GM19328 (cell line): ENCODE measurements at regions not wholly inside any gene's neighbourhood (a gene's known extent, or its start where the extent isn't known, plus 50 kb on each side); places are given as distances from the start of the nearest gene placed in this dataset.
"Not testable (repeated sequence)": the region's sequence is repeated elsewhere in the genome, so short reads cannot be mapped to it uniquely, and the experiment has no call there.

ENCODE experiments used
- ATAC-seq: cut with Tn5 transposase; IDR thresholded peaks from one replicate; pipeline ENCODE4 v1.9.1; 2021; ENCODE audit warnings: mild to moderate bottlenecking, moderate library complexity; ENCODE audit not compliant: unreplicated experiment

DNA sequence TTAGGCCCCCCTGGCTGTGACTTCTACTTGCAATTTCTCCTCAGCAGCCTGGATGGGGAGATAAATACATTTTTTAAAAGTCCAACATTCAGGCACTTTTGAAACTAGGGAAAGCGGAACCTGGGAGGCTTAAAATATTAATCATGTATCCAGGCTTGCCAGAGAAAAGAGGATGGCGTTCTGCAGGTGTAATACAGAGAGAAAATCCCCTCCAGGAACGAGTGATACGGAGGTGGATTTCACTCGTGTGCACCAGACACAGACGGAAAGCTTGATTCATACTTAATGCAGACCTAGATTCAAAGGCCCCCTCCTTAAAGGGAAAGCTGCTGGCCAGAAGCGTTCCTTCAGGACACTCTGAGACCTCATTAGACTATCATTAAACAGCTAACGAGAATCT, 354.0 kb upstream of the BOD1L1 start:
- no peak for ATAC-seq

DNA sequence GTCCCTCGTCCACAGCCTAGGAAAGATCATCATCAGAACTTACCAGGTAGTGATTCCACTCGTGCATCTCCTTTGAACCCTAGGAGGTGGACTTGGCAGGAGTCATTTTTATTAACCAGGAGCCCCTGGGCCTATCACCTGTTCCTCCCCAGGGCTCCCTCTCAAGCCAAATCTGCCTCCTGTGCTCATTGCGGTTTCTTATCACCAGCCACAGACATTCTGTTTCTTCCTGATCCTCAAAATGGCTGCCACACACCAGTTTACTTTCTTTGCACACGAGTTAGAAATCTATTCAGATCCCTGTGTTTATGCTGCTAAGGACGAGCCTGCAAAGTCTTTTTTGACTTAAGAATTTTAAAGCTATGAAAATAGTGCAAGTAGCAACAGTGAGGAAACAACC, 354.5 kb upstream of the BOD1L1 start:
- ATAC-seq, result no peak

DNA sequence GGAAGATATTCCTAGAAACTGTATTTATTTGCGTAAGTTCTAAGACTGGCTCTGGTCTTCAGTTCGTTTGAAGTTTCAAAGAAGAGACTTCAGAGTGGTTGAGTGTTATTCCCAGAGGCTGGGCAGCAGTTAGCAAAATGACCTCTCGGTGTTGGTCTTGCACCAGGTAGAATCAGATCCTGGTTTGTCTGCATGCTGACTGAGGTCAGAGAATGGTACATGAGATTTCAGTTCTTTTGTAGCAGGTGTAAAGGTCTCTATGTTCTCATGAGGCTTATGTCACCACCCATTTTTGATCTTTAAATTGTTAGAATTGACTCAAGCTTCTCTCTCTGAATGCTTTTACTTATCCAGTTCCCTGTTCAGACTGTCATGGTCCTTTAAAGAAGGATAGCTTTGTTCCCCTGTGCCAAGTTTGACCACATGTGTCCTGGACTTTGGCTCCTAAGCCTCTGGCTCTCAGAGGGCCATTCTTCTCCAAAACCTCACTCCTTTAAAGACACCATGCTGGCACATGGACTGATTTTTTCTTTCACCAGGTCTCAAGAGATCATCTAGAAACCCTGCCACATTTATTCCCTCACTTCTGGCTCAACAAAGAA, 355.8 kb upstream of the BOD1L1 start:
- no peak for ATAC-seq

DNA sequence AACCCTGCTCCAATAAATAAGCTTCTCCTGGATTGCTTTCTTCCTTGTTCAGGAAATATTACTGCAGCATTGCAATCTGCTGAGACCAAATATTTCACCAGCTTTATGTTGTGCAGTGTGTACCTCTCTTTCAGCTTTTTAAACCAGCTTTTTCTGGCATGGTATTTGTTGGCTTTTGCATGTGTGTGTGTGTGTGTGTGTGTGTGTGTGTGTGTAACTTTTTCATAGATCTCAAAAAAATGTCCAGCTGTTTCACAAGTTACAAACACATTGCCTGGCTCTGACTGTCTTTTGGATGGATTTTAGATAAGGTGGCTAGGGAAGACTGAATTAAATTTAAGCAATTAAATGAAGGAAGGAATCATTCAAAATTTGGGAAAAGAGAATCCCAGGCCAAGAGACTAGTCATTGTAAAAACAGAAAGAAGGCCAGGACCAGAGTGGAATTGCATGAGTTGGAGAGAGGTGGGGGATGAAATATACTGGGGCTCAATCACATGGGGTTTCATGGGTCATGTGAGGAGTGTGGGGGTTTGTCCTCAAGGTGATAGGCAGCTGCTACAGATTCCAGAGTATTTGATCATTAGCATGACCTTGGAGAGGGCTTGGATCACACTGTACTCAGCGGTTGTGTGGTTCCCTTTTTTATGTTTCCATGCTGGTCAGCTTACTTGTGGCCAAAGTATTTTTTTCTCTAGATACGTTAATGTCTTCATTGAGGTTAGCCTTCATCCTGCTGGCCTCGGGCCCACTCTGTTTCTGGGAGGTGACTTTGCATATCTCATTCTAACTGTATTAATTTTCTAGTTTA, 357.7 kb upstream of the BOD1L1 start:
- no peak for ATAC-seq

DNA sequence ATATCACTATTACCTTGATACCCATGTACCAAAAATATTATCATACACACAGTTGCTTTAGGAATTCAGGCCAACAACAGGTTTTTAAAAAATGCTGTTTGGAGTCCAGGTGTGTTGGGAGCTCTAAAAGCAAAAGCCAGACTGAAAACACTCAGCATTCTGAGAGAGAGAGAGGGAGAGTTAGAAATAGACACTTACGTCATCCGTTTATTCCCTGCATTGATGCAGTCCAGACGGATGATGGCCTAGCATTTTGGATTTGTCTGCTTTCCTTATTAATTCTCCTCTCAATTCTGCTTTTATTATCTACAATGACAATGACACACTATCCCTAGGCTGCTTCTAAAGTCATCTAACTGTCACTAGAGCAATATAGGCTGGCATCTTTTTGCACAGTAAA, 358.3 kb upstream of the BOD1L1 start:
- ATAC-seq, result no peak

DNA sequence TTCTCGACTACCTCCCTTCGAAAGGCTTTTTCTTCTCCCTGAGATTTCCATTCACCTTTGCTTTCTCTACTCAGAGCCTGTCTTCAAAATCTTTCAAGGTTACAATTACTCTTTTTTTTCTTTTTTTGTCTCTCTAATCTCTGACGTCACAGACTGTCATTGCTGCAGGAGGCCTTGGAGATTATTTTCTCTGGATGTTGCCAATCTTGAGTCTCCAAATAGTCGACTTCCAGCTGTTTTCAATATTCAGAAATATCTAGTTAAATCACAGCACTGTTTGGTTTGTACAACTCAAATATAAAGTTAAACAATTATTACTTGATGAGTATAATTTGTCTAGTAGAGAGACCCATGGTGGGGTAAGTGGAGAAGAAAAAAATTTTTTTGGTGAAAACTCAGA, 359.0 kb upstream of the BOD1L1 start:
- no peak for ATAC-seq

DNA sequence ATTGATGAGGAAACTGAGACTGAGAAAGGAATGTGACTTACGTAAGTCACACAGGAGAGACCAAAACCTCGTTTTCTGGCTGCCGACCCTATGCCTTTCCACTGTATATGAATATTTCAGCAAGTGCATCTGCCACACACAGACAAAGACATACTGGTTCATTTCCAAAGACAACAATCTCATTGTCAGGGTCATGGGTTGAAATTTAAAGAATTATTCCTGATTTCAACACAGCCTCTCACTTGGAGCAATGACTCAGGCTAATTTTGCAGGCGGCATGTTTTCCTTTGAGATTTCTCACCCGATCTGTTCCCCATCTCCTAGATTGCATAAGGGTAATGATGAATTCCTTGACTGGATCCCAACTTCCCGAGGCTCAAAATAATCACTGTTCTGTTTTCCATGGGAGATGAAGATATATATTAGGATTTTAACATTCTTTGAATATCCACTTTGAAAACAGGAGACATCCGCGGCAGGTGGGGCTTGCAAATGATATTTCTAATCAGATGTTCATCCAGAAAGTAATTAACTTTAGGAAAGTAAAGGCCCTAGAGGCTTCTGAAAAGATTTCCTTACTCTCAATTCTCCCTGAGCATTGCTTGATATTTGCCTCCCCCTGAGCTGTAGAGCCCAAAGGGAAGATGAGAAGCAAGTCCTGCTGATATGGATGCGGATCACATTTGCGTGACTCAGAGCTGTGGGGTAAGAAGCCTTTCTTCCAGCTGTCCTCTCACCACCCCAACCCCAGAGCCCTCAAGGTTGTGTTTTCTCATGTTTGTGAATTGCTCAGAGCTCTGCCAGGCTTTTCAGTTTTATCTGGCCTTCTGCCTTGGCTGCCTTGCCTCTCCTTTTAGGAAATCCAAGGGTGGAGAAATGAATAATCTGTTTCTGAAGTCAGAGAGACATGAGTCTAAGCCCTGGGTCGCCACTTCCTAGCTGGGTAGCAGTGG, 361.1 kb upstream of the BOD1L1 start:
- no peak for ATAC-seq

DNA sequence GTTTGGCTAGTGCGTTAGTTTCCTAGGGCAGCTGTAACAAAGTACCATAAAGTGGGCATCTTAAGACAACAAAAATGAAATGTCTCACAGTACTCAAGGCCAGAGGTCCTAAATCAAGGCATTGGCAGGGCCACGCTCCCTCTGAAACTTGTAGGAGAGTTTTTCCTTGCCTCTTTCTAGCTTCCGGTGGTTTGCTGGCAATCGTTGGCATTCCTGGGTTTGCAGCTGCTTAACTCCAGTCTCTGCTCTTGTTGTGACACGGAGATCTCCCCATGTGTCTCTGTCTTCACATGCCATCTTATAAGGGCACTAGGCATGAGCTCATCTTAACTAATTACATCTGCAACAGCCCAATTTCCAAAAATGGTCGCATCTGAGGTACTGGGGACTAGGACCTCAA, 362.0 kb upstream of the BOD1L1 start:
- ATAC-seq, result no peak

DNA sequence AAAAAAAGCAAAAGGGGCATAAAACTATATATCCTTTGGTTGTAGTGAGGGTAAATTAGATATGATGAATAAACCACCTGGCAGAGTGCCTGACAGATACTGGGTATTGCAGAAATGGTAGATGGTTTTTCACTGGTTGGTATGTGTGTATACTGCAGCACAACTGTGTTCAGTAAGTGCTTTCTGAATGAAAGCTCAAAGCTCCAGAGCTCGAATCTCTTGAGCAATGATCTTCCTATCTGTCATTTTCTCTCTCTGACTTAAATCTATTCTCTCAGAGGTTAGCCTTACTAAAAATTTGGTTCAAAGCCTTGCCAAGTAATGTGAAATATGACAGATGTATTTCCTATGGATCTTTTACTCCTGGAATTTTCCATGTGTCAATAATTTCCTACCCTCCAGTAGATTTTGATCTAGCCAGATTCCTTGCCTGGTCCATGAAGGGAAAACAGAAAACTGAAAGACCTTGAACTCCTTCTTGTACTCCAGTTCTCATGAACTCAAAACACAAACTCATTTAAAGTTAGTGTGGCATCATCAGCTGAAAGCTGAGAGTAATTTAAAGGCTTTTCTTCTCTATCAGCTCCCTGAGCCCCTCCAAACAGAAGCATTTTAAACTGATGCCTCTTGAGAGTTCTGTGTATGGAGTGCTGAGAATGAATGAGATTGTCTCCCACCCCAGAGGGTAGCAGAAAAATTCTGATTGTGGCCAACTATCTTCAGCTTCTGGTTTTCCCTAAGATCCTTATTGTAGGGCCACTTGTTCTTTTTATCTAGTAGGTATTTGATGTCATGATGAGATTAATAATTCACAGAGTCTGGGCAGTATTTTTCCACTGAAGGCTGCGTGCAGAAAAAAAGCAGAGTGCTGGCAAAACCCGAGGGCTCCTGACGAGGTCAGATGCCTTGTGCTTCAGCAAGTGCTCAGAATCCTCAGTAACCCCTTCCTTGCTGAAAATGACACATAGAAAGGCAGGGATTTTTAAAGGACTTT, 363.4 kb upstream of the BOD1L1 start:
- no peak for ATAC-seq

DNA sequence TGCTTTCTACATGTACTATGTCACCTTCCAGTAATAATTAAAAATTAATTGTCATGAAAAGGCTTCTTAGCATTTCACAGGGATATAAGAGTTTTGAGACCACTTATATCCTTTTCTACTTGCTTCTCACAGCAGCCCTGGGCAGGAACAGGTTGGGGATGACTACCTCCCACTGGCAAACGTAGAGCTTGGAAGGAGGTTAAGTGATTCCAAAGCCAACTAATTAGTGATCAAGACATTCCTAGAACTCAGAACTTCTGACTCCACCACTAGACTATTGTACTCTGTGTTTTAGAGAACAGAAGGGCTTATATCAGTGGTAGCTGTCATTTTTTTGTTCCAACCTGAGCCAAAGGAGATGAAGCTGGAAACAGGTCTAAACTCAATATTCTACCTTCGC, 364.5 kb upstream of the BOD1L1 start:
- ATAC-seq, result no peak

DNA sequence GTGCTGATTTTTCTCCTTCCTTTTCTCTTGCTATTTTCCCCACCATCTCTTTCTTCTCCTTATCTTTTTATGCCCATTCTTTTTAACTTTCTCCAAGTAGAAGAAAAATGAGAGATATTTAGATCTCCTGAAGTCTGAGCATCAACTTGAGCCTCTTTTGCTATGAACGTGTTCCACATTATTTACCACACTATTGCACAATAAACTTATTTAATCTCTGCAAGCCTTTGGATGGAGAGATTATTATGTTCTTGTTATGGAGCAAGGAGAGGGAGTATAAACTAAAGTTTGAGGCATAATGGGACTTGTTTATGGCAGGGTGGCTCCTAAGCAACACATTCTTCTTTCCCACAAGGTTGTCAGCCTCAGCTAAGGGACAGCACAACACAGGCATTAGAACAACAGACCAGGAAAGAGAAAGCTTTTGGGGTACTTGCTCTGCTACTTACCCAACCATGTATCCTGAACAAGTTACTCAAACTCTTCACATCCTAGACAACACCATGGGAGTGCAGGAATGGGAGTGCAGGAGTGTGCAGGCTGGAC, 365.5 kb upstream of the BOD1L1 start:
- ATAC-seq, result no peak

DNA sequence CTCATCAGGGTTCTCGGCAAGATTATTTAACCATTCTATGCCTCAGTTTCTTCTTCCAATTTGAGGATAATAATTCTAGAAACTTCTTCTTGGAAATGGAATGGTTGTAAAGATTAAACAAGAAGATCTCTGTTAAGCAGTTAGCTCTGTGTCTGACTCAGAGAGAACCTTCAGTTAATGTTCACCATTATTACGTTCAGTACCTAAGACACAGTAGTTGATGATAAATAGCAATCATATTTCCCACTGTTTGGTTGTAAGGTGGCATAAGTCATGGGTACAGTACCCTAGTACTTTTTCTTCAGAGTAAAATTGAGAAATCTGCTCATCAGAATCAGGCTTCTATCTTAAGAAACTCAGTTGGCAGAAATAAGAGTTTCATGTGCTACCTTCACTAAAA, 366.5 kb upstream of the BOD1L1 start:
- ATAC-seq, result no peak

DNA sequence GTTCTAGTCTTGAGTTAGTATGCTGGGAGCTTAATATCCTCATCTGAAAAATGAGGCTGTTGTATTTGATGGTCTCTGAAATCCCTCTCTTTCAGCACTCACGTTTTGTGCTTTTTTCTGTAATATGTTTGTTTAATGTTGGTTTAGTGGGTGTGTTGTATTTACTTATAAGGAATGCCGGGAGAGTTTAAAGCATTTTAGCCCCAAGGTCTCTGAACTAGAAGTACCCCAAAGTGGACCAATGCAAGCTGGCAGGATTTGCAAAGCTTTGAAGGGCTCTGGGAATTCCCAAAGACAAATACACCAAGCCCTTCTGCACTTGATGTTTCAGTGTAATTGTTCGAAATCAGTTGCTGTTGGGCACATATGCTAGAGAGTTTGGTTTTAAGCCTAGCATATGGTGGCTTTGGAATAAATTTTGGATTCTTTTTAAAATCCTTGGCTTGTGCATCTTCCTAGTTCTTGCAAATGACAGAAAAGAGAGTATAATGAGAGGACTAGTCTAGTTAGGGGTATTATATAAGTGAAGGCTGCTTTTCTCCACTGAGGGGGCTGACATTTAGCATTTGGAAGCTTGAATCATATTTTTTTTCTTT, 371.4 kb upstream of the BOD1L1 start:
- ATAC-seq, result no peak

DNA sequence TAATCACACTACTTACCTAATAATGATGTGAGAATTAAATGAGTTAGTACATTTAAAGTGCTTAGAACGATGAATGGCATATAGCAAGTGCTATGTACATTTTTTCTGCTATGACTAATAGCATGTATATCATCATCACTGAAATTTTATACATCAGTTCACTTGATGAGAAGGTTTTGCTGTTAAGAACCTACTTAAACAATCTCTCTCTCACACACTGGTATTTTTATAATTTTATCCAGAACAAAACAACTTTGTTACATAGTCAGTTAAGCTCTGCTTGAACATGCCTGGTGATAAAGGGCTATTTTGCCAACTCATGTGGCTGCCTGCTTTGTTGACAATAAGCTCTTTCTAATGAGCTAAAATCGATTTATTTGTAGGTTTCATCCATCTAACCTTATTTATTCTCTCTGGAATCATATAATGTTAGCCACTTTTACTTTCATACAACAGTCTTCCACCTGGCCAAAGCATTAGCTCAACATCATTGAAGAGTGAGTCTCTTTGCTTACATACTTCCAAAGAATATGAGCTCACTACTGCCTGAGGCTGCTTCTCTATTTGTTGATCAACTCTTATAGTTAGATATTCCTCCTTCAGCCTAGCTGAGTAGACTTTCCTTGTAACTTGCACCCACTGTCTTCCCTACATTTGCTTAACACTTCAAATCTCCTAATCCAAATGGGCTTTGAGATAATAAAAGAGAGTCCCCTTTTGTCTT, 372.7 kb upstream of the BOD1L1 start:
- ATAC-seq, result no peak

DNA sequence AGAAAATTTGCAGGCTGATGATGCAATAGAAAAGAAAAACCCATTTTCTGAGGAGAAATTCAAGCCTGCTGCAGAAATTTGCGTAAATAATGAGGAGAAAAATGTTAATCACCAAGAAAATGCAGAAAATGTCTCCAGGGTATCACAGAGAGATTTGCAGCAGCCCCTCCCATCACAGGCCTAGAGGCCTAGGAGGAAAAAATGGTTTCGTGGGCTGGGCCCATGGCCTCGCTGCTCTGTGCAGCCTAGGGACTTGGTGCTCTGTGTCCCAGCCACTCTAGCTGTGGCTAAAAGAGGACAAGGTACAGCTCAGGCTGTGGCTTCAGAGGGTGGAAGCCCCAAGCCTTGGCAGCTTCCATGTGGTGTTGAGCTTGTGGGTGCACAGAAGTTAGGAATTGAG, 374.8 kb upstream of the BOD1L1 start:
- ATAC-seq, result not testable (repeated sequence)

DNA sequence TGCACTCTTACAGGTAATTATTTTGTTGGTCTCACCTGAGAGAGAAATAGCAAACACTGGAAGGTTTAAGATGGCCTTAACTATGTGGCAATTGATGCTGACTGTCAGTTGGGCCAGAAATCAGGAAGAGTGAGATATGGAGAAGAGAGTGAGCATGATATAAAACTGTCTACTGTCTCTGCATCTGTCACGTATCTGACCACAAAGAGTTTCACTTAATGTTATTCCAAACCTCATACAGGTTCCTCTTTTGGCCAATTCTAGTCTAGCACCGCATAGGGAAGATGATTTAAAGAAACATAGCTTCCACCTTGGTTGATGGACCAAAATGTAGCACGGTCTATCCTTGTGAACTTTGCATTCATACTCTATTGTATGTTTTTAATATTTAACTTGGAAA, 381.0 kb upstream of the BOD1L1 start:
- ATAC-seq, result no peak

DNA sequence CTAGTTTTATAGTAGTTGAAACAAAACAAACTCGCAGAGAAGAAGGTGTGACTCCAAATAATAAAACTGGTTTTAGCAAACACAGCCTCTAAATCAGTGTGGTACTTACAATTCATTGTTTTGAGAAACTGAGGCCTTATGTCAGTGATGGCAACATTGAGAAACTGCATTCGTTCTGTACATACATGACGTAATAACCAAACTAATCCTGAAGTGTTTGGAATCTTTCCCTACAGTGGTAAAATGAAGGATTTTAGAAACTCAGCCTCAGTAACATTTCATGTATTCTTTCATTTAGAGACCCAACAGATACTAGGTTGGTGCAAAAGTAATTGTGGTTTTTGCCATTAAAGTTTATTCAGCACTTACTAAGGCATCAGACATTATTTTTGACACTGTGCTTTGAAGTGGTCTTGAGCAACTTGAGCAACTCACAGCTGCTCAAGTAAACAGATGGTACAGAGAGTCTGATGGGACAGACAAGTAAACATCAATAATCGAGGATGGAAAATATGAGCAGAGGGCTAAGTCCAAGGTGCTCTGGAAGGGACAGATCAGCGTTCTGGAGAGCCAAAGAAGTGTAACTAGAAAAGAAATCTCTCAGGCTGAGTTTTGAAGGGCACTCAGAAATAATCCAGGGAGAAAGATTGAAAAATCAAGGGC, 390.8 kb upstream of the BOD1L1 start:
- no peak for ATAC-seq

DNA sequence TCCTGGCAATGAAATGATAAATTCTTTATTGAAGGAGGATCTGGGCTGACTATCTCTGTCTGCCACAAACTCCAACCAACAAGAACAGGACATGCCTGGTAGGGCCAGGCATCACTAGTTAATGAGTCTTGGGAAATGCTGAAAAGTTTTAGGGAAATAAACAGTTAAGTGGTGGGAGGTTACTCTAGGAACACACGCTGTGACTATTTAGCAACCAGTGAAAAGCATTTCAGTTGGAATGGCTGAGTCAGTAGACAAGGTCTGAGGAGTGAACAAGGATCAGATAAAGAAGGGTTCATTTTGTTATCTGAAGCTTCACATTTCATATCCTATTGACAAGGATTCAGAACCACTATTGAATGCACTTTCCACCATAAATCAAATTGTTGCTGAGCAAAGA, 394.9 kb upstream of the BOD1L1 start:
- no peak for ATAC-seq

DNA sequence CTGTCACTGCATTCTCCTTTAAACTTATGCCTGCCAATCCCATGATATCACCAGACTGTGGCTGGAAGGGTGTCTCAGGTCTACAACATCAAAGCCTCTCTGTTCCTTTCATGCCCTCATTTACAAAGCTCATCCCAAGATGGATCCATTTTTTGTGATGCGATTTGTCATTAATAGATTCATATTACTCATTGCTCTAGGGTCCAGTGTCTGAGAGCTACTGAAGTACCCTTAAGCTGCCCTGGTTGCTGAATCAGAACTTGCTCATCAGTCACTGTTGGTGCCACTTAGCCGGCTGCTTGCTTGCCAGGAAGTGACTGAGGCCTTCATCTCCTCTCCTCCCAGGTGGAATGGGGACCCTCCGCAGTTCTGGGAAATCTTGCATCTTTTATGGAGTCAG, 395.5 kb upstream of the BOD1L1 start:
- no peak for ATAC-seq
